ENCODE measurements at regions not wholly inside any gene's neighbourhood (a gene's known extent, or its start where the extent isn't known, plus 50 kb on each side); places are given as distances from the start of the nearest gene placed in this dataset.

DNA sequence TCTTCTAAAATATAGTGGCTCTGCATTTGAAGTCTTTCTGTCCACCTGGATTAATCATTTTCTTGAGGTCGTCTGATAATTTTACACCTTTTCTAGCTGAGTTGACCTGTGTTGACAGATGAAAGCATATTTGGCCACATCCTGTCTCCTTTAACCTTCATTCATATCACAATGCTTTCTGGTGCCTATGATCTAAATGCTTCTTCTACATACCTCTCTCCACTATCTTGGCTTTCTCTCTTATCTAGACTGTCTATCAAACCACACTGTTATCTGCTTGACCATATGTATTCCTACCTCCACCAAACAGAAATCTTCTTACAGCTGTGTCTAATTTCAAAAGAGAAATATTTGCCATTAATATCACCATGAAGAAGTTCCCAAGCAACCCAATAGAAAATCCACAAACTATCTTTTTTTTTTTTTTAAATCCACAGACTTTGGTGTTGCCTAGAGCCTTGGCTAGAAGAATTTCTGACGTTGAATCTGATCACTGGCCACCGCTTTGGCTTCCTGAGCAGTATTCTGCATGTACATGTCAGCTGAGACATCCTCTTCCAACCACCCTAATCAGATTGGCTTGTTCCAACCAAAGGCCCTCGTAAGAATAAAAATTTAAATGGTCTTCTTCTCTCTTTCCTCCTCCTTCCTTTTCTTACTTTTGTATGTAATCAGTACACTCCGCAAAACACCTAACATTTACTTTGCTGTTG lies 66.3 kb upstream of the SP4 start:
- DNase-seq (ENCODE audit: low read depth): no peak

DNA sequence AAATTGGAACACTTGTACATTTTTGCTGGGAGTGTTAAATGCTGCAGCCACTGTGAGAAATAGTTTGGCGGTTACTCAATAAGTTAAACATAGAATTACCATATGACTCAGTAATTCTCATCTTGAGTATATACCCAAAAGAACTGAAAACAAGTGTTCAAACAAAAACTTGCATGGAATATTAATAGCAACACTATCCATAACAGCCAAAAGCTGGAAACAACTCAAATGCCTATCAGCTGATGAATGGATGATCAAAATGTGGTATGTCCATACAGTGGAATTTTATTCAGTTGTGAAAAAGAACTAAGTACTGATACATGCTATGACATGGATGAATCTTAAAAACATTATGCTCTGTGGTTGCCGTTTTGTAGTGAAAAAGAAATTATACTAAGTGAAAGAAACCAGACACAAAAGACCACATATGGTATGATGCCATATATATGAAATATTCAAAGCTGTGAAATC lies 63.0 kb upstream of the SP4 start:
- peak; percentile 59 for DNase-seq (ENCODE audit: low read depth)

GRCh38 chr7:21365866-21366624 lies 61.8 kb upstream of the SP4 start:
- DNase-seq (ENCODE audit: low read depth): peak; percentile 89

- no peak for DNase-seq (ENCODE audit: low read depth)
Measured at GRCh38 chr7:21367081-21367480, 60.8 kb upstream of the SP4 start.

DNA sequence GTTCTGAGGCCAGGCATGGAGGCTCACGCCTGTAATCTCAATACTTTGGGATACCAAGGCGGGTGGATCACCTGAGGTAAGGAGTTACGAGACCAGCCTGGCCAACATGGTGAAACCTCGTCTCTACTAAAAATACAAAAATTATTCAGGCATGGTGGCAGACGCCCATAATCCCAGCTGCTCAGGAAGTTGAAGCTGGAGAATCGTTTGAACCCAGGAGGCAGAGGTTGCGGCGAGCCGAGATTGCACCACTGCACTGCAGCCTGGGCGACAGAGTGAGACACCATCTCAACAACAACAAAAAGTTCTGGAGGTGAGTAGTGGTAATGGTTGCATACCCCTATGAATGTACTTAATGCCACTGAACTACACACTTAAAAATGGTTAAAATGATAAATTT lies 60.3 kb upstream of the SP4 start:
- no peak for DNase-seq (ENCODE audit: low read depth)

- no peak for DNase-seq (ENCODE audit: low read depth)
Measured at GRCh38 chr7:21368317-21368716, 59.6 kb upstream of the SP4 start.

DNA sequence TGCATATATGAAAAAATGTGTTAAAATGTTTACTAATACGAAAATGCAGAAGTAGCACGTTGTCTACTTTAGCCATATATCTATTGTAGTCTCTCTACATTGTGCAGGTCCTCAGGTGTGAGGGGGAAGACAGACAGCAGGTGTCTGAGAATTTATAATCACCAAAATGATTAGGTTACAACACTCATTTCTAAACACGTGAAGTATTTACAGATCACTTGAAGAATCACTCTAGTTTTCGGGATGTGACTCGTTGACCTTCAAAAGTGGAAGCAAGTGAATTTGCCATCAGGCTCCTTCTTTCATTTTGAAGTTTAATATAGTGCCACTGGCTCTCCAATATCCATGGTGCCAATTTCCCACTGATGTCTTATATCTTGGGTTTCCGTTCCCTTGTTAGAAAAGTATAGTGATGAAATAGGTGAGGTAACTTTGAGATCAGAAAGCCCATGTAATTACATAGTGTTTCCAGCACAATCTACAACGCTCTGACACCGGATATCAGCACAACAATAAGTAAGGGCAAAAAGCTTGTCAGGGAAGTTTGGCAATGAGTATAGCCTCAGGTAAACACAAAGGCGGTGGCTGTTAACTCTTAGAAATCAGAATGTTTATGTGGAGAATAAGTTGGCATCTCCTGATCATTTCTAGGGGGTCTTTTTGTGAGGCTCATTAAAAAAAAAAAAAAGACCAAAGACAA lies 57.5 kb upstream of the SP4 start:
- DNase-seq (ENCODE audit: low read depth): no peak

GRCh38 chr7:21371360-21371759 lies 56.5 kb upstream of the SP4 start:
- no peak for DNase-seq (ENCODE audit: low read depth)

- DNase-seq (ENCODE audit: low read depth): no peak
Measured at GRCh38 chr7:21373031-21373430, 54.9 kb upstream of the SP4 start.

DNA sequence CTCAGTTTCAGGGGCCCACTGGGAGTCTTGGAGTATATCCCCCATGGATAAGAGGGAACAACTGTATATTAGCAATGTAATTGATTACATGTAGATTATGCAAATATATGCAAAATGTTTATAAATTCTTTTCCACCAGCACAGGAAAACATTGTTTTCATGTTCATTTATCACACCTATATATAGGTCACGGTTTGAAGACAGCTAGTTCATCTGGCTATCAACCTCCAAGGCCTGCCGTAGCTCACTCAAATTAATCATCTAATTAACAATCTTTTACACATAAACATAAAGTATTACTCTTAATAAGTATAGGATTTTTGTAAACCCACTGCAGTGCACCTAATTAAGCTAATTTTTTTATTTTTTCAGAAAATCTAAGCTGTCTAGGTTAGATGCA lies 53.7 kb upstream of the SP4 start:
- DNase-seq (ENCODE audit: low read depth): no peak

- DNase-seq (ENCODE audit: low read depth): no peak
Measured at GRCh38 chr7:21377545-21377944, 50.3 kb upstream of the SP4 start.

Data from iris pigment epithelial cell (primary cell).